GM18498 (cell line): ENCODE measurements at regions not wholly inside any gene's neighbourhood (a gene's known extent, or its start where the extent isn't known, plus 50 kb on each side); places are given as distances from the start of the nearest gene placed in this dataset.
A peak's percentile ranks its signal among the peaks of the same experiment; 100 is the strongest.

Experiments
- ATAC-seq: cut with Tn5 transposase; IDR thresholded peaks from one replicate; pipeline ENCODE4 v1.9.1; 2021; ENCODE audit warnings: mild to moderate bottlenecking, moderate library complexity; ENCODE audit not compliant: unreplicated experiment

- ATAC-seq: no peak
These were observed 256.9 kb downstream of the GPATCH2 start for GRCh38 chr1:217373761-217374701.

- ATAC-seq: no peak
These were observed 258.6 kb downstream of the GPATCH2 start for GRCh38 chr1:217372049-217372970.

GRCh38 chr1:217370757-217371156, 260.1 kb downstream of the GPATCH2 start:
- ATAC-seq: no peak

GRCh38 chr1:217369996-217370551, 260.8 kb downstream of the GPATCH2 start:
- no peak for ATAC-seq

- peak; percentile 96 for ATAC-seq
These were observed 261.5 kb downstream of the GPATCH2 start for GRCh38 chr1:217369271-217369981.

GRCh38 chr1:217364220-217364619, 266.7 kb downstream of the GPATCH2 start:
- ATAC-seq: no peak

- no peak for ATAC-seq
These were observed 267.6 kb downstream of the GPATCH2 start for GRCh38 chr1:217363319-217363718.

GRCh38 chr1:217360510-217360909, 270.4 kb downstream of the GPATCH2 start:
- ATAC-seq: no peak

- no peak for ATAC-seq
These were observed 276.0 kb downstream of the GPATCH2 start for GRCh38 chr1:217354895-217355294.

- ATAC-seq: no peak
These were observed 281.8 kb downstream of the GPATCH2 start for GRCh38 chr1:217348960-217349664.

GRCh38 chr1:217344712-217345111, 286.2 kb downstream of the GPATCH2 start:
- ATAC-seq: no peak

GRCh38 chr1:217343907-217344306, 287.0 kb downstream of the GPATCH2 start:
- ATAC-seq: no peak

- peak; percentile 61 for ATAC-seq
These were observed 288.8 kb downstream of the GPATCH2 start for GRCh38 chr1:217342105-217342504.

GRCh38 chr1:217336724-217337123, 294.2 kb downstream of the GPATCH2 start:
- ATAC-seq: no peak

- ATAC-seq: peak; percentile 66
These were observed 297.0 kb downstream of the GPATCH2 start for GRCh38 chr1:217333939-217334338.

- ATAC-seq: no peak
These were observed 298.3 kb downstream of the GPATCH2 start for GRCh38 chr1:217332431-217333065.

- no peak for ATAC-seq
These were observed 299.2 kb downstream of the GPATCH2 start for GRCh38 chr1:217331698-217332097.

- no peak for ATAC-seq
These were observed 303.0 kb downstream of the GPATCH2 start for GRCh38 chr1:217327901-217328300.

GRCh38 chr1:217322834-217323233, 308.1 kb downstream of the GPATCH2 start:
- peak; percentile 100 for ATAC-seq
